SK-N-SH treated with all-trans-retinoic acid at 6 μM for 48 hours (cell line): ENCODE measurements at regions not wholly inside any gene's neighbourhood (a gene's known extent, or its start where the extent isn't known, plus 50 kb on each side); places are given as distances from the start of the nearest gene placed in this dataset.

Experiments used
- ARNTL ChIP-seq: fragments of 450-650 bp; formaldehyde crosslinking; IDR thresholded peaks from 2 replicates; pipeline ENCODE4 v1.5.0; 2020; ENCODE audit warnings: low read depth, mild to moderate bottlenecking, moderate library complexity, borderline replicate concordance
- CSDC2 ChIP-seq: fragments of 250-450 bp; sonication (Bioruptor Pico); IDR thresholded peaks from 2 replicates; pipeline ENCODE4 v1.5.0; 2020; ENCODE audit warnings: mild to moderate bottlenecking, moderate library complexity
- ESRRG ChIP-seq: fragments of 250-450 bp; sonication (Bioruptor Pico); IDR thresholded peaks from 2 replicates; pipeline ENCODE4 v1.6.1; 2021; ENCODE audit warnings: mild to moderate bottlenecking
- GLIS3 ChIP-seq: fragments of 250-450 bp; sonication (Bioruptor Pico); IDR thresholded peaks from 2 replicates; pipeline ENCODE4 v1.5.0; 2020; ENCODE audit warnings: mild to moderate bottlenecking, moderate library complexity
- PATZ1 ChIP-seq: fragments of 250-450 bp; sonication (Bioruptor Pico); IDR thresholded peaks from 2 replicates; pipeline ENCODE4 v1.8.0; 2020; ENCODE audit warnings: mild to moderate bottlenecking, moderate library complexity, borderline replicate concordance
- PPARA ChIP-seq: fragments of 250-450 bp; sonication (Bioruptor Pico); IDR thresholded peaks from 2 replicates; pipeline ENCODE4 v1.5.0; 2020; ENCODE audit warnings: mild to moderate bottlenecking, borderline replicate concordance
- RARB ChIP-seq: fragments of 250-450 bp; sonication (Bioruptor Pico); IDR thresholded peaks from 2 replicates; pipeline ENCODE4 v1.8.0; 2021; ENCODE audit warnings: mild to moderate bottlenecking, moderate library complexity
- ZFP30 ChIP-seq: fragments of 450-650 bp; formaldehyde crosslinking; IDR thresholded peaks from 2 replicates; pipeline ENCODE4 v1.5.0; 2022; ENCODE audit warnings: mild to moderate bottlenecking, moderate library complexity

- no peak for TF ChIP-seq GLIS3
- TF ChIP-seq RARB (CRISPR knock-in tag) = no peak
- no peak for TF ChIP-seq CSDC2 (CRISPR knock-in tag)
- no peak for TF ChIP-seq PPARA
- no peak for TF ChIP-seq ARNTL (CRISPR knock-in tag)
- no peak for TF ChIP-seq ESRRG
- TF ChIP-seq ZFP30 = no peak
- TF ChIP-seq PATZ1 (CRISPR knock-in tag) = no peak
Observed at GRCh38 chr2:84288293-84288692, 170.8 kb downstream of the SUCLG1 start.
